HPDE6-E6E7 (cell line): ENCODE measurements at regions not wholly inside any gene's neighbourhood (a gene's known extent, or its start where the extent isn't known, plus 50 kb on each side); places are given as distances from the start of the nearest gene placed in this dataset.
"Not testable (repeated sequence)": the region's sequence is repeated elsewhere in the genome, so short reads cannot be mapped to it uniquely, and the experiment has no call there.

Experiments
- DNase-seq: peaks from one replicate; pipeline ENCODE4 v3.0.0; 2011; ENCODE audit warnings: missing footprints; ENCODE audit errors: extremely low spot score

DNA sequence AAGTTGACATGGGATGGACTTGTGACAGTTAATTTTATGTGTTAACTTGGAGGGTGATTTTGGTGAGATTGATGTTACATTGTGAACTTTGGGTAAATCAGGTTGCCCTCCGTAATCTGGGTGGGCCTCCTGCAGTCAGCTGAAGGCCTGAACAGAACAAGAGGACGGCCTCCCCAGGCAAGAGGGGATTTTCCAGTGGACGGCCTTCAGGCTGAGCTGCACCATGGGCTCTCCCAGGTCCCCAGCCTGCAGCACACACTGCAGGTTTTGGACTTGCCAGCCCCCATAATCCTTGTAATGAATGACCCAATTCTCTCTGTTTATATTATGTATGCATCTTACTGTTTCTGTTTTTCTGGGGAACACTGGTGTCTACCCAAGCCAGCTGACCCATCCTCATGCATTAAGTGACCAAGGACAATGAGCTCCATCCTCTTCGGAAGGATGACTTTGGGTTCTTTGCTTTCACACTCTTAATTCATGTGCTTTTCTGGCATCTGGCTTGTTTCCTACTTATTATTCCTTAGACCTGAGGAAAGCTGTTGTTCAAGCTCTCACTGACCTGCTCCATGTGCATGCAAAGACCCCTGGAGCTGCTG is 64.2 kb downstream of the DACT2 start:
- DNase-seq, result no peak

GRCh38 chr6:168252267-168252666 is 67.3 kb downstream of the DACT2 start:
- DNase-seq, result no peak

GRCh38 chr6:168250250-168250649 is 69.3 kb downstream of the DACT2 start:
- DNase-seq, result no peak

DNA sequence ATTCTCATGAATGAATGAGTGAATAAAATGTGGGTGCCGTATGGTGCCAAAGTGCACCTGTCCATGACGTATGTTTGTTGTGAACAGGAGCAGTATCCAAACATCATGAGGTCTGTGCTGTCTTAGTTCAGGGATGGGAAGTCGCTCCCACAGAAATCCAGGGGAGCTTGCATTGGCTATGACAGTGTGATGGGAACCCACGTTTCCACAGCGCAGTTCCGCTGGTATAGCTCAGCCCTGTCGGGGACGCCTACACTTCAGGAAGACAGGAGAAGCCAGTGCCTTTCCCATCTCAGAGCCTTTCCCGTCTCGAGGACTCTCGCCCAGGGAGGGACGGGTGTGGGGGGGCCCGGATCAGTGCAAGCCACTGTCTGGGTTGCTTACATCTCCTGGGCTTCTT is 69.8 kb downstream of the DACT2 start:
- DNase-seq, result no peak

GRCh38 chr6:168248148-168248620 is 71.4 kb downstream of the DACT2 start:
- no peak for DNase-seq

DNA sequence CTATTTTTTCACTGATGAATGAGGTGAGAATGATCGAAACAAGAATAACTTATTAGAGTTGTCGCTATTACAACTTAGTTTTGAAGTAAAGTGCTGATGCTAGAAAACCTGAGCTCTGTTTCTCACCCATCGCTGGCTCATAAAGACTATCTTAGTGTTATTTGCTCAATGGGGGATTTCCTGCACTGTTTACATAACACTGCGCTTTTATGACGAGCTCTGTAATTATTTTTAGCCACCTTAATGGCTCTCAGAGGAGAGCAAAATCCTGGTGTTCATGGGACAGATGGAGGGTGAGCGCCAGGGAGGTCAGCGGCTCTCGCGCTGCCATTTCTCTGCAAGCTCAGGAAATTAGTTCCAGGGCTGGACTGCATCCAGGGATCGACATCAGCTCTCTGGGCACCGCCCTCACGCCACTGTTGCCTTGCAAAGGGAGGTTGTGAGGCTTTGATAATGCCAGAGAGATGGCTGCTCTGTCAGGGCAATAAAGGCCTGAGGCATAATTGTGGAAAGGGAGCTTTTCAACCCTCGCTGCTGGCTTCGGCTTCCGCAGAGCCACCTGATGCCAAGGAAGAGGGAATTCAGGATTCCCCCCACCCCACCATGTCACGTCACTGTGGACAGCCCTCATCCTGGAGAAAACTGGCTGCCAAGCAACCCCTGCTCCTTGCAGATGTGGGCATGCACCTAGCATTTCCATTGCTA is 72.0 kb downstream of the DACT2 start:
- DNase-seq, result no peak

GRCh38 chr6:168244961-168245551 is 74.5 kb downstream of the DACT2 start:
- no peak for DNase-seq

GRCh38 chr6:168243812-168244376 is 75.7 kb downstream of the DACT2 start:
- no peak for DNase-seq

GRCh38 chr6:168242940-168243225 is 76.7 kb downstream of the DACT2 start:
- DNase-seq, result no peak

GRCh38 chr6:168242111-168242939 is 77.3 kb downstream of the DACT2 start:
- DNase-seq, result no peak

DNA sequence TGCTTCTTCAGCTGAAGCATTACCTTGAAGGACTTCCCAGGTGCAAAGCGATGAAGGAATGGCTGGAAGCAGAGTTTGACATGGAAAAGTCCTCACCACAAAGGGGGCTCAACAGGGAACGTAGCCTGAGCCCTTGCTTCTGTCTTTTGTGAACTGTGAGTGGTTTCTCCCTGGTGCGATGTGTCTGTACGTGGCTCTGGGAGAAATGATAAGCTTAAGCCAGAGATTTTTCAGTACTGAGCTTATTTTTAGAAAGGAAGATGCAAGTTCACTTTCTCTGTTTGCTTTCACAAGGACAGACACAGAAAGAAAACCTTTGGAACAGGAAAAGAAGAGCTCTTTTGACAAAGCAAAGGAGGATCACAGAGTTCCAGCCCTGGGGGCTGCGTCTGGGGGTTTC is 79.4 kb downstream of the DACT2 start:
- DNase-seq, result no peak

GRCh38 chr6:168239044-168239773 is 80.4 kb downstream of the DACT2 start:
- no peak for DNase-seq

DNA sequence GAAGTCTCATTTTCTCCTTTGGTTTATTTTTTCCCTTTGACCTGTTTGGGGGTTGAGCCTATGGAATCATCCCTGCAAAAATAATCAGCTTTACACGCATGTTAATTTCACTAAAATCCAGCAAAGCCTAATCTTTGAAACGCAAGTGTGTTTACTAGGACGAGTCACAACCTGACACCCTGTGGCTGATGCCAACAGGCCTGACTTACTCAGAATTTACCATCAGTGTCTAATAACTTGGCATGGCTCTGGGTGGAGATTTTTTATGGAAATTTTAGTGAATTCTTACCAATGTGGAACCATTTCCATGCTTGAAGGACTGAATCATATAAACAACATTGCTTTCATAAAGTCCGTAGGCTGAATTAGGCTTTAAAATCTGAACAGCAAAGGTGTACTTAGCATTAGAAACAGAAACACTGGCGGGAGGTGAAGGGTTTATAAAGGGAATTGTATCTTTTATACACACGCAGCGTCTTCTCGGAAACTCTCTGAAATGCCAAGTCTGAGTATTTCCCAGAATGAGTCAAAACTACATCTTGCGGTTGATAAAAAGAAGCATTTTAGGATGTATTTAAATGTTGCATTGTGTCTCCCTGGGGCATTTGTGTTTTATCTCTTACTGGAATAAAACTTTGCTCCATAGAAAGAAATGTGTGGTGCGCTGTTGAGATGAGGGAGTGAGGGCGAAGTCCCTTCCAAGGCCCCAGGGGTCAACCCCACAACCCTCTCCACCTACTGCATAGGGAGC is 81.2 kb downstream of the DACT2 start:
- DNase-seq, result no peak

GRCh38 chr6:168233875-168234213 is 85.7 kb downstream of the DACT2 start:
- DNase-seq, result not testable (repeated sequence)

- DNase-seq, result no peak
Measured at GRCh38 chr6:168232989-168233874, 86.3 kb downstream of the DACT2 start.

DNA sequence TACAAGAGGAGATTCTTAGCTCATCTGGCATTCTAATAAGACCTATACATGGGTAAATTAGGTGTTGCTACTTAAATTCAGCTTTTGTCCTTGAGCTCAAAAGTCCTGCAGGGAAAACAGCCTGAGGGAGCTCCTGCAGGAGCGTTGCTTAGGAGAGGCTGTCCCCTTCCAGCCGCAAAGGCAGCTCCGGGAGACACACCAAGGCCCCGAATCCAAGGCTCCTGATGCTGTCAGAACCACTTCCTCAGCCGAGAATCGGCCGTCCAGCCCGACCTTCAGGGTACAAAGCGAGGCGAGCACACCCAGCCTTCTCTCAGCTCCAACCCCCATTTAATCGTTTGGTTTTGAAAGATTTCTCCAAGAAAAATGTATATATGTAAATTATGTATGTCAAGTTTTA is 87.0 kb downstream of the DACT2 start:
- DNase-seq, result no peak

GRCh38 chr6:168232062-168232461 is 87.5 kb downstream of the DACT2 start:
- no peak for DNase-seq

GRCh38 chr6:168231393-168231957 is 88.1 kb downstream of the DACT2 start:
- no peak for DNase-seq

- DNase-seq, result no peak
Measured at GRCh38 chr6:168229368-168229752, 90.2 kb downstream of the DACT2 start.
